HCT116 (cell line): ENCODE measurements at regions not wholly inside any gene's neighbourhood (a gene's known extent, or its start where the extent isn't known, plus 50 kb on each side); places are given as distances from the start of the nearest gene placed in this dataset.

ENCODE experiments used
- ATAC-seq: fragments of 200-7000 bp; cut with Tn5 transposase; 2 replicates; pipeline ENCODE4 v1.9.1; 2020; ENCODE audit warnings: mild to moderate bottlenecking, moderate library complexity
- BruUV-seq: library from RNA; stranded (reverse); fragments of 400-500 nt; replicated peaks from 2 replicates; lab custom pipeline; 2021; lab: Mats Ljungman, UMichigan
- CTCF ChIA-PET: fragments of 300-600 bp; sonication (Branson Sonifier 250); formaldehyde crosslinking; loops from one replicate; lab custom pipeline; 2021; ENCODE audit warnings: antibody characterized with exemption; lab: Charles Lee
- POLR2A ChIA-PET: fragments of 300-600, 350-600 bp; sonication (Branson Sonifier 250); formaldehyde crosslinking; loops from one replicate; lab custom pipeline; 2021; ENCODE audit warnings: antibody characterized with exemption; lab: Charles Lee
- RAD21 ChIA-PET, 2 experiments: fragments of 300-600 bp; sonication (Branson Sonifier 250); formaldehyde crosslinking; loops; one replicate each; lab custom pipeline; 2023; ENCODE audit warnings: low total read pairs in 2 of 2; ENCODE audit not compliant: uncharacterized antibody in 2 of 2, unreplicated experiment in 2 of 2, low non-redundant PET in 1 of 2; lab: Charles Lee
- DNase-seq: peaks from one replicate; pipeline ENCODE4 v3.0.0-alpha.2; 2010; ENCODE audit warnings: low read depth, low spot score
- H2AFZ ChIP-seq: fragments of 200-600 bp; shearing (Covaris generic), sonication (generic); 2 replicates; pipeline ENCODE4 v1.6.1; 2017; ENCODE audit warnings: low read depth, mixed run types, mixed read lengths, antibody characterized with exemption, low read length; ENCODE audit not compliant: poor library complexity, severe bottlenecking
- H3K27ac ChIP-seq: 2 replicates; pipeline ENCODE4 v1.5.1; 2012; ENCODE audit warnings: low read depth, low read length
- H3K27me3 ChIP-seq: fragments of 200-600 bp; sonication (generic); 2 replicates; pipeline ENCODE4 v1.6.1; 2016; ENCODE audit warnings: mixed run types, low read length, mixed read lengths; ENCODE audit not compliant: insufficient read depth
- H3K36me3 ChIP-seq, 2 experiments: fragments of 200-500 bp in 1 of 2; fragments of 200-600 bp in 1 of 2; sonication (Bioruptor generic) in 1 of 2; sonication (generic) in 1 of 2; 2 replicates each; pipeline versions ENCODE4 v1.5.1 to v1.6.1; 2014 to 2016; ENCODE audit warnings: low read length in 2 of 2, inconsistent platforms in 1 of 2, mixed read lengths in 1 of 2, mixed run types in 1 of 2; ENCODE audit not compliant: insufficient read depth in 2 of 2, control insufficient read depth in 1 of 2
- H3K4me1 ChIP-seq, 2 experiments: fragments of 200-600 bp in 1 of 2; sonication (generic) in 1 of 2; 2 replicates each; pipeline versions ENCODE4 v1.5.1 to v1.6.1; 2012 to 2017; ENCODE audit warnings: low read length in 2 of 2, inconsistent platforms in 1 of 2, mild to moderate bottlenecking in 1 of 2, mixed read lengths in 1 of 2, mixed run types in 1 of 2, moderate library complexity in 1 of 2; ENCODE audit not compliant: insufficient read depth in 2 of 2, control insufficient read depth in 1 of 2
- H3K4me2 ChIP-seq: fragments of 200-600 bp; sonication (generic); 2 replicates; pipeline ENCODE4 v1.6.1; 2017; ENCODE audit warnings: mixed run types, low read length, mixed read lengths
- H3K4me3 ChIP-seq, 2 experiments: fragments of 200-600 bp in 1 of 2; sonication (generic) in 1 of 2; replicated peaks in 1 of 2; 2 replicates each; pipeline ENCODE4 v1.5.1; 2011 to 2016; ENCODE audit warnings: low read length in 2 of 2, control low read depth in 1 of 2, low read depth in 1 of 2, mild to moderate bottlenecking in 1 of 2, mixed read lengths in 1 of 2, mixed run types in 1 of 2
- H3K79me2 ChIP-seq: fragments of 200-600 bp; sonication (generic); 2 replicates; pipeline ENCODE4 v1.6.1; 2017; ENCODE audit warnings: mild to moderate bottlenecking, mixed run types, low read length, moderate library complexity, mixed read lengths; ENCODE audit not compliant: insufficient read depth
- H3K9ac ChIP-seq: fragments of 200-600 bp; sonication (generic); 2 replicates; pipeline ENCODE4 v1.6.1; 2016; ENCODE audit warnings: low read length, mixed read lengths
- H3K9me2 ChIP-seq: fragments of 200-600 bp; sonication (generic), shearing (Covaris generic); 2 replicates; pipeline ENCODE4 v1.6.1; 2017; ENCODE audit warnings: mixed run types, mild to moderate bottlenecking, moderate library complexity; ENCODE audit not compliant: insufficient read depth
- H3K9me3 ChIP-seq, 2 experiments: fragments of 200-500 bp in 1 of 2; fragments of 200-600 bp in 1 of 2; sonication (Bioruptor generic) in 1 of 2; sonication (generic) in 1 of 2; 2 replicates each; pipeline ENCODE4 v1.6.1; 2014 to 2017; ENCODE audit warnings: low read length in 2 of 2, mixed read lengths in 2 of 2, inconsistent platforms in 1 of 2, low read depth in 1 of 2, mild to moderate bottlenecking in 1 of 2, mixed run types in 1 of 2, moderate library complexity in 1 of 2; ENCODE audit not compliant: control insufficient read depth in 1 of 2, insufficient read depth in 1 of 2
- H4K20me1 ChIP-seq: fragments of 200-600 bp; sonication (generic), shearing (Covaris generic); 2 replicates; pipeline ENCODE4 v1.6.1; 2017; ENCODE audit warnings: mixed run types, mild to moderate bottlenecking, moderate library complexity; ENCODE audit not compliant: insufficient read depth
- CBX3 ChIP-seq: IDR thresholded peaks from 2 replicates; pipeline ENCODE4 v1.6.1; 2012; ENCODE audit warnings: low read depth
- EGR1 ChIP-seq: IDR thresholded peaks from 2 replicates; pipeline ENCODE4 v1.6.1; 2012; ENCODE audit warnings: low read depth
- ELF1 ChIP-seq: IDR thresholded peaks from 2 replicates; pipeline ENCODE4 v1.6.1; 2012; ENCODE audit warnings: low read depth, borderline replicate concordance
- EZH2 ChIP-seq: fragments of 200-600 bp; sonication (generic); IDR thresholded peaks from 2 replicates; pipeline ENCODE4 v1.6.1; 2017; ENCODE audit warnings: antibody characterized with exemption, mixed run types
- EZH2phosphoT487 ChIP-seq: fragments of 200-600 bp; IDR thresholded peaks from 2 replicates; pipeline ENCODE4 v1.6.1; 2018; ENCODE audit warnings: antibody characterized with exemption, borderline replicate concordance
- POLR2A ChIP-seq: IDR thresholded peaks from 2 replicates; pipeline ENCODE4 v1.7.0; 2011; ENCODE audit warnings: borderline replicate concordance; ENCODE audit not compliant: insufficient read depth, insufficient read length; ENCODE audit errors: extremely low read depth
- POLR2AphosphoS5 ChIP-seq: IDR thresholded peaks from 2 replicates; pipeline ENCODE4 v1.6.1; 2011; ENCODE audit warnings: mild to moderate bottlenecking, low read depth, low read length, moderate library complexity
- SIN3A ChIP-seq: IDR thresholded peaks from 2 replicates; pipeline ENCODE4 v1.6.1; 2012; ENCODE audit warnings: low read depth
- SP1 ChIP-seq: IDR thresholded peaks from 2 replicates; pipeline ENCODE4 v1.6.1; 2012; ENCODE audit warnings: low read depth
- SRF ChIP-seq: IDR thresholded peaks from 2 replicates; pipeline ENCODE4 v1.6.1; 2012; ENCODE audit warnings: low read depth
- TCF7L2 ChIP-seq: IDR thresholded peaks from 2 replicates; pipeline ENCODE4 v1.7.0; 2011; ENCODE audit warnings: borderline replicate concordance, inconsistent platforms; ENCODE audit not compliant: insufficient read depth, insufficient read length; ENCODE audit errors: extremely low read depth
- YY1 ChIP-seq: IDR thresholded peaks from 2 replicates; pipeline ENCODE4 v1.6.1; 2011; ENCODE audit warnings: low read length, low read depth, moderate library complexity, mild to moderate bottlenecking; ENCODE audit not compliant: insufficient replicate concordance; ENCODE audit errors: extremely low read depth
- ZFX ChIP-seq: fragments of 450-650 bp; IDR thresholded peaks from 2 replicates; pipeline ENCODE4 v1.6.1; 2017
- intact Hi-C: fragments of 100-400 bp; cut with micrococcal nuclease; formaldehyde crosslinking; loops from 2 replicates; pipeline ENCODE4 v1.10.0; 2022
- TF ChIP-seq, protein P1 (sequence below): IDR thresholded peaks from 2 replicates; pipeline ENCODE4 v1.6.1; 2012
- TF ChIP-seq, protein P2 (sequence below): IDR thresholded peaks from 2 replicates; pipeline ENCODE4 v1.6.1; 2011; ENCODE audit warnings: mild to moderate bottlenecking, low read length, moderate library complexity; ENCODE audit not compliant: insufficient replicate concordance; ENCODE audit errors: extremely low read depth
- TF ChIP-seq, protein P3 (sequence below): IDR thresholded peaks from 2 replicates; pipeline ENCODE4 v1.6.1; 2012
- TF ChIP-seq, protein P4 (sequence below): IDR thresholded peaks from 2 replicates; pipeline ENCODE4 v1.6.1; 2012; ENCODE audit warnings: low read depth

DNA sequence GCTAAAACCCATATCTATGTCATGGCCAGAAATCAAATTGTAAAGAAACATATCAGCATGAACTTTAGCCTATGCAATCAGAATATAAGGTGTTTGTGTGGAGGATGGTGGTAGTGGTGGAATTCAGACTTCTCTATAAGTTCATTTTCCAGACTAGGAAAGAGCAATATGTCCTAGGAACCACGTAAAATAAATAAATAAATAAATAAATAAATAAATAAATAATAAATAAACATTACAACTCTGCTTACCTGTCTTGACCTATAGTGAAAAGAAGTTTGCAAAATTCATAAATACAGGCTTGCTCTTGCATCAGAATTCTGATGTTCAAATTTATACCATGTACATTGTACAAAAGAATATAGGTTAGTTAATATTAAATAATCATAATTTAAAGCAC is 1382.6 kb upstream of the ADGRL2 start:
- Histone ChIP-seq H3K9me2 (no peaks in the 10 kb centered on the region), H3K9ac (no peak overlapping the region), H2AFZ (no peak overlapping the region), H3K9me3 (no peaks in the 10 kb centered on the region), H4K20me1 (no peaks in the 10 kb centered on the region), H3K4me2 (no peak overlapping the region), H3K4me1 (no peaks in the 10 kb centered on the region), H3K36me3 (no peaks in the 10 kb centered on the region), H3K79me2 (no peaks in the 10 kb centered on the region), H3K27me3 (no peaks in the 10 kb centered on the region), H3K4me3 (no peak overlapping the region), H3K27ac (no peak overlapping the region)
- ChIA-PET POLR2A (no interaction called here), CTCF (no interaction called here), RAD21 (no interaction called here)
- no TSS peak for BruUV-seq
- ATAC-seq: no peak
- TF ChIP-seq EZH2phosphoT487: no peak
- no peak for DNase-seq
- intact Hi-C loops: no loop called here

DNA sequence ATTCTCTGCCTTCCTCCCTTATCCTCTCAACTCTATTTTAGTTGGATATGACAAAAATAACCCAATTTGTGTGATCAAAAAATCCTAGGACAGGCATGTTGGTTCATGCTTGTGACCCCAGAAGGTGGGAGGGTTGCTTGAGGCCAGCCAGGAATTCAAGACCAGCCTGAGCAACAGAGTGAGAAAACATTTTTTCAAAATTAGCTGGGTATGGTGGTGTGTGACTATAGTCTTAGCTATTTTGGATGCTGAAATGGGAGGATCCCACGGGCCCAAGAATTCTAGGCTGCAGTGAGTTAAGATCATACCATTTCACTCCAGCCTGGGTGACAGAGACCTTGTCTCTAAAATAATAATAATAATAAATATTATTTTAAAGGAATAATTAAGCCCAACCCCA is 1383.1 kb upstream of the ADGRL2 start:
- no peaks in the 10 kb centered on the region for H4K20me1 ChIP-seq
- H3K36me3 ChIP-seq: no peaks in the 10 kb centered on the region
- H3K4me1 ChIP-seq: no peaks in the 10 kb centered on the region
- H3K9ac ChIP-seq: no peak overlapping the region
- ChIA-PET RAD21 (no interaction called here), CTCF (no interaction called here), POLR2A (no interaction called here)
- H3K9me3 ChIP-seq: no peaks in the 10 kb centered on the region
- H3K27me3 ChIP-seq: no peaks in the 10 kb centered on the region
- H3K27ac ChIP-seq: no peak overlapping the region
- H3K4me3 ChIP-seq: no peak overlapping the region
- intact Hi-C loops: no loop called here
- BruUV-seq: no TSS peak
- no peak overlapping the region for H2AFZ ChIP-seq
- H3K79me2 ChIP-seq: no peaks in the 10 kb centered on the region
- no peaks in the 10 kb centered on the region for H3K9me2 ChIP-seq
- H3K4me2 ChIP-seq: no peak overlapping the region
- ATAC-seq: no peak
- DNase-seq: no peak
- TF ChIP-seq SP1 (no peak), YY1 (no peak), EGR1 (no peak), SIN3A (no peak), TCF7L2 (no peak), CBX3 (no peak), POLR2A (no peak), ZFX (no peak), SRF (no peak), ELF1 (no peak), EZH2 (no peak), POLR2AphosphoS5 (no peak)
- TF ChIP-seq, protein P1, sequence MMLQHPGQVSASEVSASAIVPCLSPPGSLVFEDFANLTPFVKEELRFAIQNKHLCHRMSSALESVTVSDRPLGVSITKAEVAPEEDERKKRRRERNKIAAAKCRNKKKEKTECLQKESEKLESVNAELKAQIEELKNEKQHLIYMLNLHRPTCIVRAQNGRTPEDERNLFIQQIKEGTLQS: no peak
- TF ChIP-seq, protein P2, sequence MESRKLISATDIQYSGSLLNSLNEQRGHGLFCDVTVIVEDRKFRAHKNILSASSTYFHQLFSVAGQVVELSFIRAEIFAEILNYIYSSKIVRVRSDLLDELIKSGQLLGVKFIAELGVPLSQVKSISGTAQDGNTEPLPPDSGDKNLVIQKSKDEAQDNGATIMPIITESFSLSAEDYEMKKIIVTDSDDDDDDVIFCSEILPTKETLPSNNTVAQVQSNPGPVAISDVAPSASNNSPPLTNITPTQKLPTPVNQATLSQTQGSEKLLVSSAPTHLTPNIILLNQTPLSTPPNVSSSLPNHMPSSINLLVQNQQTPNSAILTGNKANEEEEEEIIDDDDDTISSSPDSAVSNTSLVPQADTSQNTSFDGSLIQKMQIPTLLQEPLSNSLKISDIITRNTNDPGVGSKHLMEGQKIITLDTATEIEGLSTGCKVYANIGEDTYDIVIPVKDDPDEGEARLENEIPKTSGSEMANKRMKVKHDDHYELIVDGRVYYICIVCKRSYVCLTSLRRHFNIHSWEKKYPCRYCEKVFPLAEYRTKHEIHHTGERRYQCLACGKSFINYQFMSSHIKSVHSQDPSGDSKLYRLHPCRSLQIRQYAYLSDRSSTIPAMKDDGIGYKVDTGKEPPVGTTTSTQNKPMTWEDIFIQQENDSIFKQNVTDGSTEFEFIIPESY: no peak
- TF ChIP-seq, protein P3, sequence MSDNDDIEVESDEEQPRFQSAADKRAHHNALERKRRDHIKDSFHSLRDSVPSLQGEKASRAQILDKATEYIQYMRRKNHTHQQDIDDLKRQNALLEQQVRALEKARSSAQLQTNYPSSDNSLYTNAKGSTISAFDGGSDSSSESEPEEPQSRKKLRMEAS: no peak
- TF ChIP-seq, protein P4, sequence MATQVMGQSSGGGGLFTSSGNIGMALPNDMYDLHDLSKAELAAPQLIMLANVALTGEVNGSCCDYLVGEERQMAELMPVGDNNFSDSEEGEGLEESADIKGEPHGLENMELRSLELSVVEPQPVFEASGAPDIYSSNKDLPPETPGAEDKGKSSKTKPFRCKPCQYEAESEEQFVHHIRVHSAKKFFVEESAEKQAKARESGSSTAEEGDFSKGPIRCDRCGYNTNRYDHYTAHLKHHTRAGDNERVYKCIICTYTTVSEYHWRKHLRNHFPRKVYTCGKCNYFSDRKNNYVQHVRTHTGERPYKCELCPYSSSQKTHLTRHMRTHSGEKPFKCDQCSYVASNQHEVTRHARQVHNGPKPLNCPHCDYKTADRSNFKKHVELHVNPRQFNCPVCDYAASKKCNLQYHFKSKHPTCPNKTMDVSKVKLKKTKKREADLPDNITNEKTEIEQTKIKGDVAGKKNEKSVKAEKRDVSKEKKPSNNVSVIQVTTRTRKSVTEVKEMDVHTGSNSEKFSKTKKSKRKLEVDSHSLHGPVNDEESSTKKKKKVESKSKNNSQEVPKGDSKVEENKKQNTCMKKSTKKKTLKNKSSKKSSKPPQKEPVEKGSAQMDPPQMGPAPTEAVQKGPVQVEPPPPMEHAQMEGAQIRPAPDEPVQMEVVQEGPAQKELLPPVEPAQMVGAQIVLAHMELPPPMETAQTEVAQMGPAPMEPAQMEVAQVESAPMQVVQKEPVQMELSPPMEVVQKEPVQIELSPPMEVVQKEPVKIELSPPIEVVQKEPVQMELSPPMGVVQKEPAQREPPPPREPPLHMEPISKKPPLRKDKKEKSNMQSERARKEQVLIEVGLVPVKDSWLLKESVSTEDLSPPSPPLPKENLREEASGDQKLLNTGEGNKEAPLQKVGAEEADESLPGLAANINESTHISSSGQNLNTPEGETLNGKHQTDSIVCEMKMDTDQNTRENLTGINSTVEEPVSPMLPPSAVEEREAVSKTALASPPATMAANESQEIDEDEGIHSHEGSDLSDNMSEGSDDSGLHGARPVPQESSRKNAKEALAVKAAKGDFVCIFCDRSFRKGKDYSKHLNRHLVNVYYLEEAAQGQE: no peak
